Ramos (cell line): ENCODE measurements at regions not wholly inside any gene's neighbourhood (a gene's known extent, or its start where the extent isn't known, plus 50 kb on each side); places are given as distances from the start of the nearest gene placed in this dataset.
"Not testable (repeated sequence)": the region's sequence is repeated elsewhere in the genome, so short reads cannot be mapped to it uniquely, and the experiment has no call there.

Experiments used
- in situ Hi-C: fragments of 300-500 bp; cut with MboI; formaldehyde crosslinking; loops from one replicate; pipeline ENCODE4 v1.14.3; 2022; ENCODE audit warnings: low sequenced_read_pairs; ENCODE audit not compliant: unreplicated experiment

DNA sequence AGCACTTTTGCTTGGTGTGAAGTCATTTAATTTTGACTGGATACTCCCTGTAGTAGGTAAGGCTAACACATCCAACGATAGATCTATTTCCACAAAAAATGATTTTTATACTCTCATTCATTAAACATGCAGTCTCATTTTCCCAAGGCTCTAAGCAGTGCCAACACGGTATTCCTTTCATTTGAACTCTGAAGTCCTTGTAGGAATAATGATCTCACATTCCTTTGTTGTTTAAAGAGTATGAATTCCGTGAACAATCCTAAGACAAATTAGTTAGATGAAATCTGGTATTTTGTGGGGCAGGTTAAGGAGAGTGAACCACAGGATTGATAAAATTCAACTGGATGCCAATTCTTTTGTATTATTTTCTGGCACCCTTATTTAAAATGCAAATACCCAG is 66.6 kb downstream of the LACC1 start:
- in situ Hi-C loops = no loop called here

DNA sequence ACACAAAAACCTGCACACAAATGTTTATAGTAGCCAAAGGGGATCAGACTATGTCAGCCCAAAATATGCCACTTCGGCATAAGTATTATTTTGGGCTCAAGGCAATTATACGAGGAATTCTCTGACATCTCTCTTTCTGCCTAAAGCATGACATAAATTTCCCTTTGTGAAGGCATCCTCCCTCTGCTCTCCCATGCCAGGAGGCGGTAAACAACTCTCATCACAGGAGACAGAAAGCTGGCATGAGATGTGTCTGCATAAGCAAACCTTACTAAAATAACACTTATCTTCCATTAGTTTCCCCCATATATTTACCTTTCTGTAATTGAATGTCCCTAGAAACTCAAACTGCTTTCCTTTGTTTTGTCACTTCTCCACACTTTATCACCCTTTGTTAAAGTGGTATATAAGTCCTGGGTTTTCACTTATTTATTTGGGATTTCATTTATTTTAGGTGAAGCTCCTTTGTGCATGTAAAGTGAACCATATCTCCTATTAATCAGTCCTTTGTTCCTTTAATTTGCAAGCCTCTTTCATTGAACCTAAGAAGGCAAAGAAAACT is 68.3 kb downstream of the LACC1 start:
- in situ Hi-C loops = no loop called here

DNA sequence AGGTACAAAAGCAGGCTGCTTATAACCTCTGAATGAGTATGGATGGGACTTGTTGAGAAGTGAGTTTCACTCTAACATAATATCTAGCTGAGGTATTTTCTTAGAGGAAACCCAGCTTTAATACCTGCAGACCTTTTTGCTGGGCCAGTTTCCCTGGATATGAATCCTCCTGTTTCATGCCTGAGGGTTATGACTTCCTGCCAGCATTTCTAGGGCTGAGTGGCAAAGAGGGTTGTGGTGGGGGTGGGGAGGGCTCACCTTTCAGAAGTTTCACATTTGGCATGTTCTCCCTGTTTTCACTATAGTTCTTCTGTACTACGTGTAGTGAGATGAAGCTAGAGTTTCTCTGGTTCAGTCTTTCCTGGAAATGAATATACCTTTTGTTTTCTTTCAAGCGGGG is 73.7 kb downstream of the LACC1 start:
- in situ Hi-C loops = no loop called here

DNA sequence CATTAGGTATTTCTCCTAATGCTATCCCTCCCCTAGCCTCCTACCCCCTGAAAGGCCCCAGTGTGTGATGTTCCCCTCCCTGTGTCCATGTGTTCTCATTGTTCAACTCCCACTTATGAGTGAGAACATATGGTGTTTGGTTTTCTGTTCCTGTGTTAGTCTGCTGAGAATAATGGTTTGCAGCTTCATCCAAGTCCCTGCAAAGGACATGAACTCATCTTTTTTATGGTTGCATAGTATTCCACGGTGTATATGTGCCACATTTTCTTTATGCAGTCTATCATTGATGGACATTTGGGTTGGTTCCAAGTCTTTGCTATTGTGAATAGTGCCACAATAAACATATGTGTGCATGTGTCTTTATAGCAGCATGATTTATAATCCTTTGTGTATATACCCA is 77.3 kb downstream of the LACC1 start:
- in situ Hi-C loops = not testable (repeated sequence)

DNA sequence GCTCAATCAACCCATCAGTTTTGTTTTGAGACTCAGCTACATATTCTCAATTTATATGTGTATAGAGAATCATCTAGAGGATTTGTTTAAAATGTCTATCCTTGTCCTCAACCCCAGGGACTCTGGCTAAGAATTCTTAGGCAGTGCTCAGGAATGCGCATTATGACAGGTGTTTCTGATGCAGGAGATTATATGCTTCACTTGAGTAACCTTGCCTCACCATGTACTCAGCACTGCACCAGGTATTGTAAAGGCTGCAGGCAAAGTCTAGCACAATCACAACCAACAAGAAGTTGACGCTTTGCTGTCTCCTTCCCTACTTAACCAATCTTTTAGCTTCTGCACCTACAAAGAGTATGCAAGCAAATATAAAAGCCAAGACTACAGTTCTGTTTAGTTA is 79.6 kb downstream of the LACC1 start:
- in situ Hi-C loops = no loop called here

DNA sequence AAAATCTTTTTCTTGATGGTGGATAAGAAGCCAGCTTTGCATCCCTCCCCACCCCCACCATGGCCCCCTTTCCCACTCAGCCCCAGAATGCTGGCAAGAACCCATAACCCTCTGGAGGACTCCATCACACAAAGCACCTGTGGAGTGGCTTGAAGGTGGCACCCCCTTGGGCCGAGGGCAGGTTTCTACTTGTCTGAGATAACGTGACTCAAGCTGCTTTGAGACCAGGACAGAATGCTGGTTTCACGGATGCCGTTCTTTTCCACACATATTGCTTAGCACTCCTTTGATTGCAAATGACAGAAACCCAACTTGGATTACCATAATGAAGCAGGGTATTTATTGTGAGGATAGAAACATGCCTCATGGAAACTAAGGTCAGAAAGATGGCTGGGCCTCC is 82.2 kb downstream of the LACC1 start:
- in situ Hi-C loops = no loop called here

DNA sequence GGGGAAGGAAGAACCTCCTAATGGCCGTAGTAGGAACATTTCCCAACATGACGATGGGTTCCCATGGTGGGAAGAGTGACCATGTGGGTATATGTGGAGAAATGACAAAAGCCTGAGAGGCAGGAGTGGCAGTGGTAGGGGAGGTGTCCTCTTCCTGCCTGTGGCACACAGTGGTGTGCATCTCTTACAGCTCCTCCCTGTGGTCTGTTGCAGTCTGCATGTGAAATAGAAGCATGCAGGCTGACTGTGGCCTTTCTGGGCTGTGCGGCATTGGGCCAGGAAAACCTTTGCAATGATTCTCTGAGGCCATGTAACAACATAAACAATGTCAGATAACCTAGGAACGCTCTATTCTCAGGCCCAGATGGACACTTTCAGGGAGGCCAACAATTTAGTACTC is 84.0 kb downstream of the LACC1 start:
- in situ Hi-C loops = no loop called here

DNA sequence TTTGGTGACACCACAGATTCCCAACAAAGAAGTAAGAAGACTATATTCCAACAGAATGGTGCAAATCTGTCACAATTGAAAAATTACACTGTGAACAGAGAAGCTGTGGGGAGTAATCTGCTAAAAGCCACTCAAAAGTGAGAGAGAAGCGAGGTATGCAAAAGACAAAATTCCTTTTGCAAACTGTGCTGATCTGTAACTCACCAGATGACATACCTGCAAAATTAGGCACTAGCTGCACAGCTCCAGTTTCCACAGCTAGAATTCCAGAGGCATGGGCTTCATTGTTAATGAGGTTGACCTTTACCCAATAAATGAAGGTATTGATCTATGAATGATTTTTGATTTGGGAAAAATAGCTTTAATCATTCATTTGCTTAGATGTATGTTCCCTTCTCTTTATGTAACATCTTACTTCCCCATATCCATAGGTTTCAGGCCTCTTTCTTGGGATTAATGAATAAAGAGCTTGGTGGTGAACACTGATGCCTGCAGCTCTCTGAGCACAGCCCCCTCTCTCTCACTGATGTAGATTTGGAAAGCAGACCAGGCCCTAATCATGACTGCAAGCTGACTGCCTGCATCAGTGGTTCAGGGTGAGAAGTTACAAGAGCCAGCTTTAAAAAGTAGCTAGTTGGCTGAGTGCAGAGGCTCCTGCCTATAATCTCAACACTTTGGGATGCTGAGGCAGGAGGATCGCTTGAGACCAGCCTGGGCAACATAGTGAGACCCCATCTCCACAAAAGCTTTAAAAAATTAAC is 85.2 kb downstream of the LACC1 start:
- in situ Hi-C loops = no loop called here

DNA sequence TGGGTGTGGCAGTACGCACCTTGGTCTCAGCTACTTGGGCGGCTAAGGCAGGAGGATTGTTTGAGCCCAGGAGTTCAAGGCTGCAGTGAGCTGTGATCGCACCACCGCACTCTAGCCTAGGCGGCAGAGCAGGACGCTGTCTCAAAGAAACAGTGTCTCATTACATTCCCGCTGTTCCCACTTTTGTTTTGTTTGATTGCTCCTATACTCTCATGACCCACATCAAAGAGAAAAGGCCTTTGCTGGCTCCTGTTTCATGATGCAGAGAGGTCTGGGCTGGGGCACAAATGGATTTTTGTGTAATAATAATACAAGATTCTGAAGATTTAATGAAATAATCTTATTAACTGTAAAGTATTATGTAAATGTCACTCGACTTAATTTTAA is 85.7 kb downstream of the LACC1 start:
- in situ Hi-C loops = no loop called here

DNA sequence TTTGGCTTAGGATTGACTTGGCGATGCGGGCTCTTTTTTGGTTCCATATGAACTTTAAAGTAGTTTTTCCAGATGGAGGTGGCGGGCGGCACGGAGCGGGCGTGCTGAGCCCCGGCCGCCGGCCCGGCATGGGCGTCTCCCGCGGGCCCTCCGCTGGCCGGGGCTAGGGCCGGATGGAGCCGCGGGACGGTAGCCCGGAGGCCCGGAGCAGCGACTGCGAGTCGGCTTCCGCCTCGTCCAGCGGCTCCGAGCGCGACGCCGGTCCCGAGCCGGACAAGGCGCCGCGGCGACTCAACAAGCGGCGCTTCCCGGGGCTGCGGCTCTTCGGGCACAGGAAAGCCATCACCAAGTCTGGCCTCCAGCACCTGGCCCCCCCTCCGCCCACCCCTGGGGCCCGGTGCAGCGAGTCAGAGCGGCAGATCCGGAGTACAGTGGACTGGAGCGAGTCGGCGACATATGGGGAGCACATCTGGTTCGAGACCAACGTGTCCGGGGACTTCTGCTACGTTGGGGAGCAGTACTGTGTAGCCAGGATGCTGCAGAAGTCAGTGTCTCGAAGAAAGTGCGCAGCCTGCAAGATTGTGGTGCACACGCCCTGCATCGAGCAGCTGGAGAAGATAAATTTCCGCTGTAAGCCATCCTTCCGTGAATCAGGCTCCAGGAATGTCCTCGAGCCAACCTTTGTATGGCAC is 88.7 kb downstream of the LACC1 start:
- in situ Hi-C loops = not testable (repeated sequence)

DNA sequence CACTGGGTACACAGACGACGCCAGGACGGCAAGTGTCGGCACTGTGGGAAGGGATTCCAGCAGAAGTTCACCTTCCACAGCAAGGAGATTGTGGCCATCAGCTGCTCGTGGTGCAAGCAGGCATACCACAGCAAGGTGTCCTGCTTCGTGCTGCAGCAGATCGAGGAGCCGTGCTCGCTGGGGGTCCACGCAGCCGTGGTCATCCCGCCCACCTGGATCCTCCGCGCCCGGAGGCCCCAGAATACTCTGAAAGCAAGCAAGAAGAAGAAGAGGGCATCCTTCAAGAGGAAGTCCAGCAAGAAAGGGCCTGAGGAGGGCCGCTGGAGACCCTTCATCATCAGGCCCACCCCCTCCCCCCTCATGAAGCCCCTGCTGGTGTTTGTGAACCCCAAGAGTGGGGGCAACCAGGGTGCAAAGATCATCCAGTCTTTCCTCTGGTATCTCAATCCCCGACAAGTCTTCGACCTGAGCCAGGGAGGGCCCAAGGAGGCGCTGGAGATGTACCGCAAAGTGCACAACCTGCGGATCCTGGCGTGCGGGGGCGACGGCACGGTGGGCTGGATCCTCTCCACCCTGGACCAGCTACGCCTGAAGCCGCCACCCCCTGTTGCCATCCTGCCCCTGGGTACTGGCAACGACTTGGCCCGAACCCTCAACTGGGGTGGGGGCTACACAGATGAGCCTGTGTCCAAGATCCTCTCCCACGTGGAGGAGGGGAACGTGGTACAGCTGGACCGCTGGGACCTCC is 89.4 kb downstream of the LACC1 start:
- in situ Hi-C loops = not testable (repeated sequence)

DNA sequence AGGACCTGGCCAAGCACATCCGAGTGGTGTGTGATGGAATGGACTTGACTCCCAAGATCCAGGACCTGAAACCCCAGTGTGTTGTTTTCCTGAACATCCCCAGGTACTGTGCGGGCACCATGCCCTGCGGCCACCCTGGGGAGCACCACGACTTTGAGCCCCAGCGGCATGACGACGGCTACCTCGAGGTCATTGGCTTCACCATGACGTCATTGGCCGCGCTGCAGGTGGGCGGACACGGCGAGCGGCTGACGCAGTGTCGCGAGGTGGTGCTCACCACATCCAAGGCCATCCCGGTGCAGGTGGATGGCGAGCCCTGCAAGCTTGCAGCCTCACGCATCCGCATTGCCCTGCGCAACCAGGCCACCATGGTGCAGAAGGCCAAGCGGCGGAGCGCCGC is 90.2 kb downstream of the LACC1 start:
- in situ Hi-C loops = not testable (repeated sequence)

DNA sequence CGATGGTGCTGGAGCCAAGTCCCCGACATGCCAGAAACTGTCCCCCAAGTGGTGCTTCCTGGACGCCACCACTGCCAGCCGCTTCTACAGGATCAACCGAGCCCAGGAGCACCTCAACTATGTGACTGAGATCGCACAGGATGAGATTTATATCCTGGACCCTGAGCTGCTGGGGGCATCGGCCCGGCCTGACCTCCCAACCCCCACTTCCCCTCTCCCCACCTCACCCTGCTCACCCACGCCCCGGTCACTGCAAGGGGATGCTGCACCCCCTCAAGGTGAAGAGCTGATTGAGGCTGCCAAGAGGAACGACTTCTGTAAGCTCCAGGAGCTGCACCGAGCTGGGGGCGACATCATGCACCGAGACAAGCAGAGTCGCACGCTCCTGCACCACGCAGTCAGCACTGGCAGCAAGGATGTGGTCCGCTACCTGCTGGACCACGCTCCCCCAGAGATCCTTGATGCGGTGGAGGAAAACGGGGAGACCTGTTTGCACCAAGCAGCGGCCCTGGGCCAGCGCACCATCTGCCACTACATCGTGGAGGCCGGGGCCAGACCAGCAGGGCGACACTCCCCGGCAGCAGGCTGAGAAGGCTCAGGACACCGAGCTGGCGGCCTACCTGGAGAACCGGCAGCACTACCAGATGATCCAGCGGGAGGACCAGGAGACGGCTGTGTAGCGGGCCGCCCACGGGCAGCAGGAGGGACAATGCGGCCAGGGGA is 91.0 kb downstream of the LACC1 start:
- in situ Hi-C loops = not testable (repeated sequence)

DNA sequence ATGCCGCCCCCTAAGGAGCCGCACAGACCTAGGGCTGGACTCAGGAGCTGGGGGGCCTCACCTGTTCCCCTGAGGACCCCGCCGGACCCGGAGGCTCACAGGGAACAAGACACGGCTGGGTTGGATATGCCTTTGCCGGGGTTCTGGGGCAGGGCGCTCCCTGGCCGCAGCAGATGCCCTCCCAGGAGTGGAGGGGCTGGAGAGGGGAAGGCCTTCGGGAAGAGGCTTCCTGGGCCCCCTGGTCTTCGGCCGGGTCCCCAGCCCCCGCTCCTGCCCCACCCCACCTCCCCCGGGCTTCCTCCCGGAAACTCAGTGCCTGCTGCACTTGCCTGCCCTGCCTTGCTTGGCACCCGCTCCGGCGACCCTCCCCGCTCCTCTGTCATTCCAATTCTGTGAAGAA is 91.6 kb downstream of the LACC1 start:
- in situ Hi-C loops = not testable (repeated sequence)

DNA sequence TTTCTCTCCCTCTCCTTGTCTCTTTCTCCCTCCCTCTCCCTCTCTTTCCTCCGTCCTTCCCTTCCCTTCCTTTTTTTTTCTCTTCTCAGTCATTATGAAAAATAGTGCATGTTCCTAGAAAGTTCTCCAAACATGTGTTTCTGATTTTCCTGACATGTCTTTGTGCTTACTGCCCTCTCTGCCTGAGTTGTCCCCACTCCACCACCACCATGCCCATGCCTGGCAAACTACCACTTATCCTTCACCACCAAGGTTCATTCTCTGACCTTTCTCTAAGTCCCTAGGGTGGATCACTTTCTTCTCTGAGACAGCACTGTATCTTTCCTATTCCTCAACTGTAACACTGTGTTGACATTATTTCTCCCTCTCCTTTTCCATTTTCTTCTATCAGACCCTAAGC is 98.2 kb downstream of the LACC1 start:
- in situ Hi-C loops = no loop called here

DNA sequence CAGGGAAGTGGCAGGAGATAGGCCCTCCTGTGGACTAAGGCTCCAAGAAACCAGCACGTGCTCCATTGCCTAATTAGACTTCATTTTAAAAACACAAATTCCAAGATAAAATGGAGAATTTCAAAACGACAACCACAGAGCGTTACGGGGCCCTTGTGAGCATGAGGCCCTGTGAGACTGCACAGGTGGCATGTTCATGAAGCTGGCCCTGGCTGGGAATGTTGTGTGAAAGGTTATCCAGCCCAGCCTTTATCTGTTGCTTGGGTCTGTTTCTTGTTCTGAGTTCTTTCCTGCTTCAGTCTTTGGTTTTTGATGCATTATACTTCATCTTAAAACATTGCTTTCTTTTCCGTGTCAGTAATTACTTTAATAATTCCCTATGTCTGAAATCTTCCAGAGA is 99.0 kb downstream of the LACC1 start:
- in situ Hi-C loops = no loop called here

DNA sequence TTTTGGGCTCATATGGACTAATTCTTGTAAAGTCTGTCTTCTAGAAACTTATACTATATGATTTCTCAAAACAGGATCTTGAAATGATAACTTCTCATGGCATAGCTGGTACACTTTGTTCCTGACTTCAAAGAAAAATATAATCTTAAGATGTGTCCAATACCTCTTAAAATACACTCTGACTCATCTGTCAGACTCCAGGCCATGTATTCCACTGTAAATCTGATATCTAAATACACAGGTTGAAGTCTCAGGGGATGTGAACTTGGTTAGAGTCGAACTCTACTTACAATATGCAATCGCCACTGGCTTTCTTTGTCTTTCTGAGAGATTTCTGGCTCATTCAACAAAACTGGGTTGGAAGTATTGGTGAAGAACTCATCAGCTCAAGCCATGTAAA is 99.8 kb downstream of the LACC1 start:
- in situ Hi-C loops = no loop called here

DNA sequence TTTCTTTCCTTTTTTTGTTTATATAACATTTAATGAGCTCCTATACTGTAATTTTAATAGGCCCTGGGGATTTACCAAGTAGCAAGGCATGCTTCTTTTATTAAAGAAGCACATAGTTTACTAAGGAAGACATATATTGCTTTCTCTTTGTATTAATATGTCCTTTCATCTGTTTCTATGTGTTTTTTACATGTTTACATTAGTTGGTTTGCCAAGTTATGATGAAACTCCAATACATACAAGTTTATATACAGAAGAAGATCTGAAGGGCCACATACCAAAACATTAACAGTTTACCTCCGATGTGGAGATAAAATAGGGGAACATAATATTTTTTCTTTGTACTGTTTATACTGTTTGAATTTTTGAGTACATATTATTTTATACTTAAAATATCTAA is 100.9 kb downstream of the LACC1 start:
- in situ Hi-C loops = no loop called here

DNA sequence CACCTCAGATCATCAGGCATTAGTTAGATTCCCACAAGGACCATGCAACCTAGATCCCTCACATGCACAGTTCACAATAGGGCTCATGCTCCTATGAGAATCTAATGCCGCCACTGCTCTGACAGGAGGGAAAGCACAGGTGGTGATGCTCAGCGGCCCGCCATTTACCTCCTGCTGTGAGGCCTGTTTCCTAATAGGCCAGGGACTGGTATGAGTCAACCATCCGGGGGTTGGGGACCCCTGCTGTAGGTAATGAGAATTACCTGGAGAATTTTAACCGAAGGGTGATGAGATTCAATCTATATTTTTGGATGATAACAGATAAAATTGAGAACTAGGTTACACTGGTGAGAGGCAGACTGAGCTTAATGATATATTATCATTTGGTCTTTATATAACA is 101.4 kb downstream of the LACC1 start:
- in situ Hi-C loops = no loop called here

DNA sequence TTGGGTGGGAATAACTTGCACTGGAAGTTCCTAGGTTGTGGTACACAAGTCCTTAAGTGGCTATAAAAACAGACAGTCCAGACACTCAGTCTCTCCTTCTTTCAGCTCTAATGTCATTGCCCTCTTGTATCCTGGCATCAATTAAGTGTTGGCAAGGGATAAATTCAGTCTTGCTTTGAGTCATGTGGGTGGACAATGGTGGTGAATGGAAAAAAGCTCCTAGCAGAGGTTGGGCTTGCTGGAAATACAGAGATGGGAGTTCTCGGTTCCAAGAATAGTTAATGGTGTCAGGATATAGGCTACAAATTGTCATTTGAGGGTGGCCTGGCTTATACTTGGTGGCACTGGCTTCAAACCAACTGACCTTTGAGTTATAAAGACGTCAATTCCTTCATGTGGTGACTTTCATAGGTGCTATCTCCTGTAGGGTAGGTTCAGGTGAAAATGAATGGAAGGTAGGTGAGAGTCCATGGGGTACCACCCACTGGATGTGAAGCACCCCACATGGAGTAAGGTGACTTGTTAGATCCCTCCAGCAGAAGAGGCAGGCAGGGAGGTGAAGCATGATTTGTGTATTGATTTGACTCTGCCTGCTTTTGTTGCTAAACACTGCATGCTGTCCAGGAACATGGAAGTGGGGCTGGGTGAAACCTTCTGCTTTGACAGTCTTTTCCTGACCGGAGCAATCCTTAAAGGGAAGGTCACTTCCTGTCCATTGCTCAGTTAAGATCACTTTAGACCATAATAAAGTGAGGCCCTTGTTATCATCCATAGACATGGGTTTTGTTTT is 102.0 kb downstream of the LACC1 start:
- in situ Hi-C loops = no loop called here
